ENCODE measurements at regions not wholly inside any gene's neighbourhood (a gene's known extent, or its start where the extent isn't known, plus 50 kb on each side); places are given as distances from the start of the nearest gene placed in this dataset.

DNA sequence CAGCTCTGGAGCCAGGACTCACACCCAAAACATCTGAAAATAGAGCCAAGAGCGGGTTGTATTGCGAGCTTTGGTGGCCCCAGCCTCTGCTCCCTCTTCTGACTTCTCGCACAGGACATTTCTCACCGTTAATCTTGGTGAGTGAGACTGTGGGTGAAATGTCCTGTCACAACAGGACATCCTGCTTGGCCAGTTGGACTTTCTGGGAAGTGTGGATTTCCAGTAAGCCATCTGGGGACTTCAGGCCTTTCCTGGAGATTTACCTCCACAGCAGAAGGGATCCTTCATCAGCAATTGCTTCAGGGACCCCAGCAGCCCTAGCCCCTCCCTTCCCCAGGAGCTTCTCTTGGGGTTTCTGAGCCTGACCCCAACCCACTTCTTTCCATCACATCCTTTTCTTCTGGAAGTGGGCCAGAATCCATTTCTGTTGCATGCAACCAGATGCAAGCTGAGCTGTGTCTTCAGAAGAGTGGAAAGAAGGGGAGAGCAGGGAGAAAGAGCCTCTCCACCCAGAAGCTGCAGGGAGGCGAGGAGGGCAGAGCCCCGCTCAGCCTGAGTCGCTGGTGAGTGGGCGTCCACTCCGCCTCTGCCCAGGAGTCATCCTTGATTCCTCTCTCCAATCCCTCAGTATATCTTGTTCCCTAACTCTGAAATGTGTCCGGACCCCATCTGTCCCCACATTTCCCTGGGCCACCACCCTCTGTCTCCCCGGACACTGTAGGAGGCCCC is 50.3 kb upstream of the GADD45G start:
- DNase-seq (ENCODE audit: low read depth) = no peak

DNA sequence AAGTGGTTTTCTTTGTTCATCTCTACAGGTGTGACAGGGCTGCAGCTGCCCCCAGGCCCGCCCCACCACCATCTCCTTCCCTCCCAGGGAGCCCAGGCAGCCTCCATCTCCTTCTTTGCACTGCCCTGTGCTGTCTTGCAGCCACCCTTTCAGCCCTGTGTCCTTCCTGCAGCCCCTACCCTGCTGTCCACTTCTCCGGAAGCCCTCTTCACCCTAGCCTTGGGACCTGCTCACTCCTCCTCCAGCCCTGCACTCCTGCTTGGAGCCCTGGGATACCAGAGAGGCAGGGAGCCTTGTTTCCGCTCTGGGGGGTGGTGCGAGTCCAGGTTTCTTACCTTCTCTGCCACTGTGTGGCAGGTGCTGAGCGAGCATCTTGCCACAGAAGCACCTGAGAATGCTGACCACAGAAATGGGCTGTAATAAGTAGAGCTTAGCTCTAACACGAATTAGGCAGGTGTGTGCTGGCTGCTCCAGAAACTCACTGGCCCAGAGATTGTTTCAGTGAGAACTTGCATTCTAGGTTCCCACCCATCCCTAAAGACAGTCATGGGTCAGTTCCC is 51.3 kb upstream of the GADD45G start:
- no peak for DNase-seq (ENCODE audit: low read depth)

DNA sequence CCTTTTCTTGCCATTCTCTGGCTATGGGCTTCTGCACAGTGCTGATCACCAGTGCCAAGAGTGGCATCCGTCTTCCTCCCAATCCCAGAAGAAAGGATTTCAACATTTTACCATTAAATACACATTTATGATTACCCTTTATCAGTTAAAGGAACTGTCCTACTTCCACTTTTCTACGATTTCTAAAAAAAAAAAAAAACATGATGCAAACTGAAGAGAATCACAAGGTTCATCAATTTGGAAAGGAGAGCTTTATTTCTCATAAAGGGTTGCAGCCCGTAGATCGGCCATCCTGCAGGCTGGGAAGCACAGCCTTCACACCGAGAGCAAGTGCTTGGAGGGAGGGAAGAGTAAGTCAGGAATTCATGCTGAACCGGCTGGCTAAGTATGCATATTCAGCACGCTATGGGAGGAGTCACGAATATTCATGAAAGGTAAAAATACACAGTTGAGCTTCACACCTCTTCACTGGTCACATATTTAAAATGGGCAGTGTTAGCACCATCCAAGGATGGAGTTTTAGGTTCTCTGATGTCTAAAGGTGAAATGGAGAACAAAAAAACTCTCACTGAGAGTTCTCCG is 52.5 kb upstream of the SEMA4D start:
- DNase-seq (ENCODE audit: low read depth) = no peak

DNA sequence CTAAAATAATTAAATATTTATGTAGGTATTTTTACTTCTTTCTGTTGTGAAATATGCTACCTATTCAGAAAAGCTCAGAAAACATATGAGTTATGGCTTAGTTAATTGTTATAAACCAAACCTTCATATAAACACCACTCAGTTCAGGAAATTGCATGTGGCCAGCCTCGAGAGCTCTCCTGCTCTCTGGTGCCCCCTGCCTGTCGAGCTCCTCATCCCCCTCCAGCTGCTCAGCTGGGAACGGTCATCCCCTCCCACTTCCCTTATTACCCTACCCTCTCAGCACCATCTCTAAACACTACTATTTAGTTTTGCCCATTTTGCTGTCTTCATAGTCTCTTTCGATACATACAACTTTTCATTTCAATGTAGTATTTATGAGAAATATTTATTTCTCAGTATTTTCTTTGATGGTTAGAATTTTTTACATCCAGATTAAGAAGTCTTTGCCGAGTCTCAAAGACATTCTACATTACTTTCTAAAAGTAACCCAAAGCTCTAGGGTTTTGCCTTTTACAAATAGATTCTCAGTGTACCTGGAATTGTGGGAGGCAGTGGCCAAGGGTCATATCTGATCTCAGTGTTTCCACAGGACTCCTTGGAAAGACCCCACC is 51.2 kb upstream of the SEMA4D start:
- peak; percentile 76 for DNase-seq (ENCODE audit: low read depth)

DNA sequence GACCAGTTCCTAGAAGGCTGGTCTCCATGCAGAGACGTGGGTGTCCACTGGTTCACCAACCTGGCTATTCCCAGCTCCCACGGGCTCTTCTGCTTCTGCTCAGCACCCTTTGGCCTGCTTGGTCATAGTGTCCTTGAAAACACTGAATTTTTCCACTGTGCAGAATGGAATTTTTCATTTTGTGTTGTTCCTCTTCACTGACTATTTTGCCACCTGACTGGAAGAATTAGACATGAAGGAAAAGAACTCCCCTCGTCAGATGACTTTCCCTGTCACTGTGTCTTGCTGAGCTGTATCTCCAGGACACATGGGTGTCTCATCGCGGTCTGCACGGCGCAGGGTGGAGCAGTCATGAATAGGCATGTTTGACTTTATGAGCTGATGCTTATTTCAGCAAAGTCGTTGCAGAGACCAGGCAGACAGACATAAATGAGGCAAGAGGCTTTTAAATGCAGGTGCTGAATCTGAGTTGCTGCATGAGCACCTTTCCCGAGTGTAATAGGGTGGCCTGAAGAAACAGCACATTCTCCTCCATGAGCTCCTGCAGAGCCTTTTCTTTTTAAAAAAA is 50.2 kb upstream of the SEMA4D start:
- DNase-seq (ENCODE audit: low read depth) = no peak

Measured in HT1080 (cell line).